Stimulated activated CD4-positive, alpha-beta T cell treated with anti-CD3 and anti-CD28 coated beads, Interleukin-15, amount 100 ng/mL, for 1 hour (primary cell): ENCODE measurements at regions not wholly inside any gene's neighbourhood (a gene's known extent, or its start where the extent isn't known, plus 50 kb on each side); places are given as distances from the start of the nearest gene placed in this dataset.

Source experiments
- DNase-seq, 2 donors: peaks; one replicate each; pipeline ENCODE4 v3.0.0-alpha.2; 2020; ENCODE audit warnings: low read depth in 1 of 2, low spot score in 1 of 2

GRCh38 chr5:82854956-82855355 lies 222.2 kb downstream of the TMEM167A start:
- DNase-seq, result no peak

- no peak for DNase-seq
Observed at GRCh38 chr5:82851471-82851870, 225.7 kb downstream of the TMEM167A start.

GRCh38 chr5:82850393-82850792 lies 226.8 kb downstream of the TMEM167A start:
- no peak for DNase-seq

GRCh38 chr5:82849885-82850284 lies 227.3 kb downstream of the TMEM167A start:
- DNase-seq, result no peak

- no peak for DNase-seq
Observed at GRCh38 chr5:82847562-82847961, 229.6 kb downstream of the TMEM167A start.

GRCh38 chr5:82839881-82840280 lies 237.3 kb downstream of the TMEM167A start:
- no peak for DNase-seq

GRCh38 chr5:82835488-82835887 lies 241.7 kb downstream of the TMEM167A start:
- DNase-seq, result no peak

- no peak for DNase-seq
Observed at GRCh38 chr5:82834151-82834550, 243.0 kb downstream of the TMEM167A start.

GRCh38 chr5:82833277-82833676 lies 243.9 kb downstream of the TMEM167A start:
- DNase-seq, result no peak

- no peak for DNase-seq
Observed at GRCh38 chr5:82832445-82832844, 244.7 kb downstream of the TMEM167A start.

- DNase-seq, result no peak
Observed at GRCh38 chr5:82828211-82828610, 249.0 kb downstream of the TMEM167A start.

GRCh38 chr5:82827651-82828050 lies 249.5 kb downstream of the TMEM167A start:
- no peak for DNase-seq

- no peak for DNase-seq
Observed at GRCh38 chr5:82822634-82822927, 254.6 kb downstream of the TMEM167A start.

- DNase-seq, result no peak
Observed at GRCh38 chr5:82821846-82822633, 255.2 kb downstream of the TMEM167A start.

- no peak for DNase-seq
Observed at GRCh38 chr5:82820961-82821845, 256.0 kb downstream of the TMEM167A start.

- no peak for DNase-seq
Observed at GRCh38 chr5:82820188-82820587, 257.0 kb downstream of the TMEM167A start.

GRCh38 chr5:82817897-82818676 lies 259.1 kb downstream of the TMEM167A start:
- no peak for DNase-seq

GRCh38 chr5:82816926-82817325 lies 260.3 kb downstream of the TMEM167A start:
- DNase-seq, result no peak

GRCh38 chr5:82815871-82816270 lies 261.3 kb downstream of the TMEM167A start:
- no peak for DNase-seq

- DNase-seq, result no peak
Observed at GRCh38 chr5:82813861-82814260, 263.3 kb downstream of the TMEM167A start.

- no peak for DNase-seq
Observed at GRCh38 chr5:82812575-82812974, 264.6 kb downstream of the TMEM167A start.

- DNase-seq, result no peak
Observed at GRCh38 chr5:82811490-82811889, 265.7 kb downstream of the TMEM167A start.
